ENCODE measurements at regions not wholly inside any gene's neighbourhood (a gene's known extent, or its start where the extent isn't known, plus 50 kb on each side); places are given as distances from the start of the nearest gene placed in this dataset.

GRCh38 chr13:24013189-24013588 is 115.9 kb upstream of the C1QTNF9B start:
- TF ChIP-seq CTCF (IDR thresholded peaks at IDR 0.05; ENCODE audit: low read length), result no peak
- no peak for TF ChIP-seq EZH2 (optimal IDR thresholded peaks at IDR 0.05; ENCODE audit: low read depth, low read length)
- no peak for TF ChIP-seq EZH2phosphoT487 (IDR thresholded peaks at IDR 0.05; ENCODE audit: low read length)

Measured in MM.1S (cell line).